H9 (cell line): ENCODE measurements at regions not wholly inside any gene's neighbourhood (a gene's known extent, or its start where the extent isn't known, plus 50 kb on each side); places are given as distances from the start of the nearest gene placed in this dataset.

Experiments used
- DNase-seq: peaks from one replicate; pipeline ENCODE4 v3.0.0-alpha.2; 2017
- H2AFZ ChIP-seq: one replicate; pipeline ENCODE4 v1.6.1; 2013; ENCODE audit warnings: mild to moderate bottlenecking, low read length, control low read depth, moderate library complexity
- H2AK5ac ChIP-seq: 2 replicates; pipeline ENCODE4 v1.6.1; 2013; ENCODE audit warnings: low read length, control low read depth, mixed read lengths; ENCODE audit not compliant: insufficient read length
- H2BK120ac ChIP-seq: one replicate; pipeline ENCODE4 v1.6.1; 2013; ENCODE audit warnings: low read depth, mild to moderate bottlenecking, low read length, control low read depth, inconsistent platforms; ENCODE audit not compliant: poor library complexity, severe bottlenecking
- H2BK12ac ChIP-seq: 2 replicates; pipeline ENCODE4 v1.6.1; 2013; ENCODE audit warnings: low read length, control low read depth, mixed read lengths, low read depth; ENCODE audit not compliant: insufficient read length
- H2BK15ac ChIP-seq: 2 replicates; pipeline ENCODE4 v1.6.1; 2013; ENCODE audit warnings: low read depth, low read length, control low read depth
- H2BK20ac ChIP-seq: one replicate; pipeline ENCODE4 v1.6.1; 2013; ENCODE audit warnings: low read depth, mild to moderate bottlenecking, low read length, control low read depth, inconsistent platforms; ENCODE audit not compliant: poor library complexity, severe bottlenecking
- H2BK5ac ChIP-seq: 2 replicates; pipeline ENCODE4 v1.6.1; 2013; ENCODE audit warnings: low read length, control low read depth, mixed read lengths; ENCODE audit not compliant: insufficient read length
- H3K14ac ChIP-seq: 2 replicates; pipeline ENCODE4 v1.6.1; 2013; ENCODE audit warnings: low read length, control low read depth; ENCODE audit not compliant: insufficient read depth
- H3K18ac ChIP-seq: 2 replicates; pipeline ENCODE4 v1.6.1; 2013; ENCODE audit warnings: low read depth, mild to moderate bottlenecking, mixed read lengths, low read length, control low read depth; ENCODE audit not compliant: insufficient read length
- H3K23ac ChIP-seq: 2 replicates; pipeline ENCODE4 v1.6.1; 2013; ENCODE audit warnings: low read length, control low read depth, mixed read lengths, low read depth; ENCODE audit not compliant: insufficient read length
- H3K23me2 ChIP-seq: 2 replicates; pipeline ENCODE4 v1.6.1; 2013; ENCODE audit warnings: low read depth, mild to moderate bottlenecking, mixed read lengths, low read length, control low read depth; ENCODE audit not compliant: insufficient read length, poor library complexity, severe bottlenecking
- H3K27ac ChIP-seq: 2 replicates; pipeline ENCODE4 v1.5.1; 2013; ENCODE audit warnings: low read length, control low read depth, mixed read lengths, low read depth; ENCODE audit not compliant: insufficient read length
- H3K27me3 ChIP-seq: 2 replicates; pipeline ENCODE4 v1.6.1; 2013; ENCODE audit warnings: low read length, control low read depth, inconsistent platforms; ENCODE audit not compliant: insufficient read depth
- H3K4ac ChIP-seq: 2 replicates; pipeline ENCODE4 v1.6.1; 2013; ENCODE audit warnings: low read depth, mild to moderate bottlenecking, control low read depth, inconsistent platforms, low read length, moderate library complexity
- H3K4me1 ChIP-seq: 2 replicates; pipeline ENCODE4 v1.6.1; 2013; ENCODE audit warnings: low read length, control low read depth, inconsistent platforms; ENCODE audit not compliant: insufficient read depth
- H3K4me2 ChIP-seq: 2 replicates; pipeline ENCODE4 v1.6.1; 2013; ENCODE audit warnings: low read length, control low read depth, mixed read lengths; ENCODE audit not compliant: insufficient read length, insufficient read depth
- H3K56ac ChIP-seq: 2 replicates; pipeline ENCODE4 v1.6.1; 2013; ENCODE audit warnings: low read depth, mild to moderate bottlenecking, mixed read lengths, low read length, control low read depth; ENCODE audit not compliant: insufficient read length
- H3K79me1 ChIP-seq: 2 replicates; pipeline ENCODE4 v1.6.1; 2013; ENCODE audit warnings: low read depth, mild to moderate bottlenecking, moderate library complexity, low read length, control low read depth, inconsistent platforms; ENCODE audit not compliant: insufficient read depth, poor library complexity, severe bottlenecking
- H3K79me2 ChIP-seq: 2 replicates; pipeline ENCODE4 v1.6.1; 2013; ENCODE audit warnings: low read length, control low read depth, inconsistent platforms; ENCODE audit not compliant: insufficient read depth
- H3K9ac ChIP-seq: 2 replicates; pipeline ENCODE4 v1.6.1; 2013; ENCODE audit warnings: low read length, control low read depth, mixed read lengths; ENCODE audit not compliant: insufficient read length; ENCODE audit errors: extremely low read depth
- H3K9me3 ChIP-seq: one replicate; pipeline ENCODE4 v1.6.1; 2013; ENCODE audit warnings: low read depth, low read length, inconsistent platforms; ENCODE audit not compliant: control insufficient read depth
- H3T11ph ChIP-seq: one replicate; pipeline ENCODE4 v1.6.1; 2013; ENCODE audit warnings: mild to moderate bottlenecking, low read length, control low read depth, inconsistent platforms
- H4K20me1 ChIP-seq: one replicate; pipeline ENCODE4 v1.6.1; 2013; ENCODE audit not compliant: control insufficient read depth, insufficient read length, insufficient read depth
- H4K5ac ChIP-seq: 2 replicates; pipeline ENCODE4 v1.6.1; 2013; ENCODE audit warnings: low read depth, mild to moderate bottlenecking, mixed read lengths, low read length, control low read depth; ENCODE audit not compliant: insufficient read length
- H4K8ac ChIP-seq: replicated peaks from 2 replicates; pipeline ENCODE4 v1.6.1; 2013; ENCODE audit warnings: low read length, control low read depth, mixed read lengths, low read depth; ENCODE audit not compliant: insufficient read length
- H4K91ac ChIP-seq: 2 replicates; pipeline ENCODE4 v1.6.1; 2013; ENCODE audit warnings: low read depth, mild to moderate bottlenecking, moderate library complexity, mixed read lengths, low read length, control low read depth; ENCODE audit not compliant: insufficient read length
- H3K27ac Mint-ChIP-seq, 3 experiments: 2 replicates in 2 of 3; 3 replicates in 1 of 3; pipeline ENCODE4 v1.8.0; 2020 to 2021; ENCODE audit warnings: mixed read lengths in 3 of 3, mild to moderate bottlenecking in 1 of 3, moderate library complexity in 1 of 3
- H3K27me3 Mint-ChIP-seq: 2 replicates; pipeline ENCODE4 v1.8.0; 2021; ENCODE audit warnings: low read depth, mild to moderate bottlenecking, moderate library complexity, mixed read lengths
- H3K36me3 Mint-ChIP-seq, 3 experiments: 2 replicates in 2 of 3; 3 replicates in 1 of 3; pipeline ENCODE4 v1.8.0; 2020 to 2021; ENCODE audit warnings: low read depth in 3 of 3, mixed read lengths in 3 of 3; ENCODE audit not compliant: insufficient read depth in 1 of 3
- H3K4me1 Mint-ChIP-seq, 2 experiments: 2 replicates each; pipeline ENCODE4 v1.8.0; 2020; ENCODE audit warnings: mixed read lengths in 2 of 2
- H3K4me3 Mint-ChIP-seq, 2 experiments: 2 replicates in 1 of 2; 3 replicates in 1 of 2; pipeline ENCODE4 v1.8.0; 2020 to 2021; ENCODE audit warnings: mild to moderate bottlenecking in 2 of 2, mixed read lengths in 2 of 2, moderate library complexity in 1 of 2
- H3K9me3 Mint-ChIP-seq, 2 experiments: 2 replicates in 1 of 2; 3 replicates in 1 of 2; pipeline ENCODE4 v1.8.0; 2020; ENCODE audit warnings: mild to moderate bottlenecking in 2 of 2, mixed read lengths in 2 of 2, moderate library complexity in 1 of 2
- CTCF ChIP-seq: fragments of 200-600 bp; sonication (generic); conservative IDR thresholded peaks from 3 replicates; pipeline ENCODE4 v1.8.0; 2021; ENCODE audit warnings: antibody characterized with exemption, mild to moderate bottlenecking

- H3K27ac Mint-ChIP-seq: no peak overlapping the region
- Histone ChIP-seq H2AFZ (no peak overlapping the region), H3K79me1 (no peaks in the 10 kb centered on the region), H2AK5ac (no peak overlapping the region), H3K27me3 (no peaks in the 10 kb centered on the region), H4K8ac (no peak overlapping the region), H4K5ac (no peak overlapping the region), H3K79me2 (0 out of 2 replicates have a peak, but pooled peaks cover 2% of the 10 kb centered on the region), H2BK20ac (no peak overlapping the region), H3K4ac (no peak overlapping the region), H3K18ac (no peak overlapping the region), H2BK5ac (no peak overlapping the region), H3K4me1 (no peaks in the 10 kb centered on the region), H3K9me3 (peaks cover 1% of the 10 kb centered on the region), H2BK120ac (no peak overlapping the region), H3K27ac (no peak overlapping the region), H3K56ac (no peak overlapping the region), H2BK12ac (no peak overlapping the region), H2BK15ac (no peak overlapping the region), H3K23ac (no peak overlapping the region), H3K23me2 (no peaks in the 10 kb centered on the region), H3T11ph (no peak overlapping the region), H3K14ac (no peak overlapping the region), H3K4me2 (no peak overlapping the region), H3K9ac (no peak overlapping the region), H4K91ac (no peak overlapping the region), H4K20me1 (no peaks in the 10 kb centered on the region)
- H3K4me1 Mint-ChIP-seq: no peaks in the 10 kb centered on the region
- H3K9me3 Mint-ChIP-seq: peaks cover 3% of the 10 kb centered on the region in 2 experiments
- no peaks in the 10 kb centered on the region; the same call in 1 of the 2 replicates for H3K27me3 Mint-ChIP-seq
- H3K4me3 Mint-ChIP-seq: no peak overlapping the region
- TF ChIP-seq CTCF: no peak
- DNase-seq: no peak
- peaks cover 1 to 4% (median 3%) of the 10 kb centered on the region in 3 experiments; a peak in 6 of 7 replicates for H3K36me3 Mint-ChIP-seq
Measured at GRCh38 chr3:65114041-65114440, 426.2 kb upstream of the ADAMTS9 start.
